Right ventricle myocardium superior (tissue), 1 donor: ENCODE measurements at regions not wholly inside any gene's neighbourhood (a gene's known extent, or its start where the extent isn't known, plus 50 kb on each side); places are given as distances from the start of the nearest gene placed in this dataset.

Source experiments
- ATAC-seq: fragments of 200-7000 bp; cut with Tn5 transposase; one replicate; pipeline ENCODE4 v1.9.1; 2020; ENCODE audit warnings: mild to moderate bottlenecking; ENCODE audit not compliant: poor library complexity
- DNase-seq: peaks from one replicate; pipeline ENCODE4 v3.0.0-alpha.2; 2020
- intact Hi-C: fragments of 100-400 bp; cut with DNase I; formaldehyde crosslinking; loops from one replicate; pipeline ENCODE4 v1.11.2; 2022
- donor health status: DM: no; HTN: yes; CAD: no; lungs with severe emphysema.

GRCh38 chr20:24060851-24061590, 72.4 kb upstream of the GGTLC1 start:
- DNase-seq (no peak), ATAC-seq (no peak)
- intact Hi-C loops: no loop called here

- no peak for ATAC-seq
- intact Hi-C loops: no loop called here
- no peak for DNase-seq
These were observed 70.6 kb upstream of the GGTLC1 start for GRCh38 chr20:24059174-24059573.

DNA sequence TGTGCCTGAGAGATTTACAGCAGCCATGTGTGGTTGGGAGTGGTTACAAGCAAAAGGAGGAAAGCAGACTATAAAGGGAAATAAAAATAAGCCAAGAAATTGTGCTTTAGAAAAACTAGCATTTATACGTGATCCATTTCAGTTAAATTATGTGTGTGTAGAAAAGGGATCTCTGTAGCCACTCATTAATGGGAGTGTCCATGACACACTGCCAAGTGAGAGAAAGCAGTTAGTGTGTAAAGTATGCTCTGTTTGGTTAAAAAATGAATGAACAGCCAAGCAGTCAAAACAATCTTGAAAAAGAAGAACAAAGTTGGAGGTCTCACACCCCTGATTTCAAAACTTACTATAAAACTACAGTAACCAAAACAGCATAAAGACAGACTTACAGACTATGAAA, 67.9 kb upstream of the GGTLC1 start:
- intact Hi-C loops: no loop called here
- DNase-seq (no peak), ATAC-seq (no peak)

GRCh38 chr20:24052599-24053275, 64.2 kb upstream of the GGTLC1 start:
- ATAC-seq: no peak
- intact Hi-C loops: no loop called here
- no peak for DNase-seq

DNA sequence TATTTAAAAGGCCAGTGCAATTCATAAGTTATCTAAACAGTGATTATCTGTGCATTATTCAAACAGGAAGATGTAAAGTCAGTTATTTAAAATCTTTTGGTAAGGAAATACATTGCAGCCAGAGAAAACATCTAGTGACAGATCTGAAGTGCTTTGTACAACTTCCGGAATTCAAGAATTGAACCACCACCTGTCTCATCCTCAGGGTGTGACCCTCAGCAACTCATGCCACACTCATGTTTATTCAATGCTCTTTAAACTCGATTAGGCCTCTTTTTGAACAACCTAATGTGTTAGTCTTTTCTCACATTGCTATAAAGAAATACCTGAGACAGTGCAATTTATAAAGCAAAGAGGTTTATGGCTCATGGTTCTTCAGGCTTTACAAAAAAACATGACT, 62.6 kb upstream of the GGTLC1 start:
- intact Hi-C loops: no loop called here
- no peak for ATAC-seq

DNA sequence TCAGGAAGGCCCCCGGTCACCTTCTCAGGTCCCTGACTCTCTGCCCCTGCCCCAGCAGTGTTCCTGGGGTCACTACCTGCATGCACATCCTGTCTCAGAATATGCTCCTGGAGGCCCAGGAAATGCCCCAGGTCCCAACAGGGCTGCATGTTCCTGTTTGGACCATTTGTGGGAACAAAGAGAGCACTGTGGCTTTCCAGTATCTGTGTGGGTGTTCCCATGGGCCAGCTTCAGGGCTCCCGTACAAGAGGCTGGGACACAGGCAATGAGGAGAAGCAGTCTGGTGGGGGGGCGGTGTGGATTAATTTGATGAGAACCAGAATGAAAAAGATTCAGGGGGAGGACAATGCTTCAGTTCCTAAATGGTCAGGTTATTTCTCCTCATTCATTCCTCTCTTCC, 61.5 kb upstream of the GGTLC1 start:
- intact Hi-C loops: no loop called here
- DNase-seq (no peak), ATAC-seq (no peak)

More for the DNA sequence above, 62.6 kb upstream of the GGTLC1 start:
- no peak for DNase-seq

- ATAC-seq (no peak), DNase-seq (no peak)
- intact Hi-C loops: no loop called here
These were observed 60.5 kb upstream of the GGTLC1 start for GRCh38 chr20:24049081-24049480.

DNA sequence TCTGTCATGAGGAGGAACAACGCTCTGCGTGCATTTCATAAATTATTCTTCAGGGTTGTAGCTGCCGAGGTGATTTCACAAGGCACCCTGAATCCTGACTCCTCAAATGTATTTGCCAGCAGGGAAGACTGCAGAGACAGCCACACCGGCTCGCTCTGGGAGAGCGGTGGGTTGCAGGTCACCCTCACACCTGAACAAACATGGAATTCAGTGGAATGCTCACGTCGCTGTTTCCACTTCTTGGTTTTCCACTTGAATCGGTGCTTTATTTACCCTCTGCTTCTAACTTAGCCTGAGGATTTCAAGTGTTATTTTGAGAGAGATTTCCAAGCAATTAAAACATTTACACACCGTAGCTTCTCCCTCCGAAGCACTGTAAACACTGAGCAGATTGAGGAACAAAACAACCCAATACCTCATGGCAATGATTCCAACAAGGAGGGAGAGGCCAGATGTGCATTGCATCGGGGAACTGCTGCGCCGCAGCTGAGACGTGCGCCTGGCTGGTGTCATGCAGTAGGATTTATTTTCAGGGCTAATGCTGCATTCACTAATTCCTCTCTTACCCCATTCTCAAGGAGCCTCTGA, 59.5 kb upstream of the GGTLC1 start:
- ATAC-seq (no peak), DNase-seq (no peak)
- intact Hi-C loops: no loop called here

GRCh38 chr20:24046888-24047287, 58.3 kb upstream of the GGTLC1 start:
- ATAC-seq: no peak
- no peak for DNase-seq
- intact Hi-C loops: no loop called here

- no peak for DNase-seq
- intact Hi-C loops: no loop called here
- no peak for ATAC-seq
These were observed 57.2 kb upstream of the GGTLC1 start for GRCh38 chr20:24045621-24046318.

DNA sequence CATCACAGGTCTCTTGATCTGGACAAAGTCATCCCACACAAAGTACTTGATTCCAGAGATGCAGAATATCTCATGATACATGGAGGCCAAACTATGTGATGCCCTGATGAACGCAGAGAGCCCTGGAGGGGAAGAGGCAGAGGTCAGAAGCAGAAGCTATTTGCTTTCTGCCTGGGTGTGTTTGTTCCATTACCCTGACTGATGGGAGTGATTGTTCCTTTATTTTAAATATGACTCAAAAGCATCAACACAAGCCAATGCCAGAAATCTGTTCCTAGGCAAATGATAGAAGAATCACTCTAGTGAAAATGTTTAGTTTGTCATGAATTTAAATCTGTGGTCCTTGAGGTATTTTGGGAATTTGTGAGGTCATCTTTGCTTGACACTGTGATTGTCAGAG, 54.7 kb upstream of the GGTLC1 start:
- ATAC-seq: no peak
- no peak for DNase-seq
- intact Hi-C loops: no loop called here

DNA sequence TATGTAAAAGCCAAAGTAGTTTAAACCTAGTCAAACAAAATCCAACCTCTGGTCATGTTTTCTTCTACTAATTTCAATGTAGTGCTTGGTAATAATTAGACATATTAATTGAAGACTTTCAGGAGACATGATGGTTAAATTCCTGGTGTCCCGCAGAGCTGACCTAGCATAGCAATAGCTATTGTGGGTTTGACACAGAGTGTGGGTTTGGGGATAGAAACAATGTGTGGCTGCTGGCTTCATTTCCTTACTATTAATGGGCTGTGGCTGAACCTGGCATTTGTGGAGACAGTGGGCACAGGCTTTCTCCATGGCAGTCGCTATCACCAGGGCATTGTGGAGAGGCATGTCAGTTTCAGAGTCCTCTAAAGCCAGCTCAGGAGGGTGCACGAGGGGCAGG, 54.1 kb upstream of the GGTLC1 start:
- no peak for DNase-seq
- intact Hi-C loops: no loop called here
- ATAC-seq: no peak

DNA sequence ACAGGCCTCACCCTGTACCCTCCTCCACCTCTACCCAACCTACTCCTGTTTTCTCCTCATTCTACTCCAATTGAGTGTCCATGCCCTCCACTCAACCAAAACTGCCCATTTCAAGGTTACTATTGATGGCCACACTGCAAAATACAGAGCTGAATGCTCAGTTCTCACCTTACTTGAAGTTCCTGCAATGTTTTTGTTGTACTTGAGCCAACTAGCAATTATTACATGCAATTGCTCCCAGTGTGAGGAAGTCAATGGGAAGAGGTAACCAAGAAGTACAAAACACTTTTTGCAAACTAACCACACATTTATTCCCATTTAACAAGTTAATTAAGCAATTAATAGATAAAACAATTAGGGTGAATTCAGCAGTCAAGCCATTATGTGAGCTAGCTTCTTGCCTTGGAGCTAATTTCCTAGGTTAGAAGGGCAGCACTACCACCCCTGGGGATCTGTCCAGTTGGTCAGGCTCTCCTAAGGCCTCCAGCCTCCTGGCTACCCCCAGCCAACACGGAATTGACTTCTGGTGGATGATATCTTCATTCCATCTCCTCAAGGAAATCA, 52.4 kb upstream of the GGTLC1 start:
- DNase-seq: no peak
- no peak for ATAC-seq
- intact Hi-C loops: no loop called here

DNA sequence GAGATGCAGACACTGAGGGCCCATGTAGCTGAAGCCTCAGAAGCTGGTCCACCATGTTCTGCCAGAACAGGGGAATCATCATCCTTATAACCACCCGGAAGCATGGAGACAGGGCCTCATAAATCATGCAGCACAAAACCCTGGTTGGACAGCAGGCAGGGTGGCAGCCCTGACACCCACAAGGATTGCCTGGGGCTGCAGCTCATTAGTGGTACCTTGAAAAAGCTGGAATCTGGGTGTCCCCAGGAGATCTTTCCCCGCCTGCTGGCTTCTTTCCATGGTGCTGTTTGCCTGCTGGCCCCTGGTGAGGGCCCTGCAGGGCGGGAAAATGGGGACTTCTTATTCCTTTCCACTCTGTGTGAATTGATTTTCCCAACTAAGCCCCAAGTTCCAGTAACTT, 50.6 kb upstream of the GGTLC1 start:
- DNase-seq (no peak), ATAC-seq (no peak)
- intact Hi-C loops: no loop called here
